HepG2 (cell line): ENCODE measurements at regions not wholly inside any gene's neighbourhood (a gene's known extent, or its start where the extent isn't known, plus 50 kb on each side); places are given as distances from the start of the nearest gene placed in this dataset.

ENCODE experiments used
- ATAC-seq: fragments of 200-7000 bp; cut with Tn5 transposase; 3 replicates; pipeline ENCODE4 v1.9.1; 2020; ENCODE audit warnings: mild to moderate bottlenecking, moderate library complexity
- BruUV-seq: library from RNA; stranded (reverse); fragments of 400-500 nt; replicated peaks from 2 replicates; lab custom pipeline; 2021; lab: Mats Ljungman, UMichigan
- CTCF ChIA-PET: fragments of 300-600 bp; formaldehyde crosslinking; extraction: SDS; loops from one replicate; lab custom pipeline; 2021; ENCODE audit warnings: low total read pairs, inconsistent platforms, low intra/inter-chr PET ratio; lab: Yijun Ruan, JAX
- POLR2A ChIA-PET: fragments of 350-600 bp; sonication (Branson Sonifier 250); formaldehyde crosslinking; loops from one replicate; lab custom pipeline; 2020; ENCODE audit warnings: antibody characterized with exemption, inconsistent platforms; lab: Yijun Ruan, JAX
- DNase-seq: peaks from one replicate; pipeline ENCODE4 v3.0.0-alpha.2; 2015; ENCODE audit warnings: low spot score
- FAIRE-seq: peaks from 3 replicates; lab custom pipeline; 2011; peaks lifted over from hg19 to GRCh38; lab: Jason Lieb, UNC
- H2AFZ ChIP-seq: one replicate; pipeline ENCODE4 v1.6.1; 2011; ENCODE audit warnings: low read length, inconsistent platforms
- H3K27ac ChIP-seq: fragments of 300-600 bp; 3 replicates; pipeline ENCODE4 v1.8.0; 2011; ENCODE audit warnings: mixed run types, mild to moderate bottlenecking, mixed read lengths, low read length, inconsistent platforms; ENCODE audit not compliant: insufficient read depth; ENCODE audit errors: extremely low read length
- H3K27me3 ChIP-seq, 2 experiments: fragments of 200-600 bp in 1 of 2; 2 replicates in 1 of 2; 3 replicates in 1 of 2; pipeline versions ENCODE4 v1.6.0 to v1.8.0; 2011; ENCODE audit warnings: low read length in 2 of 2, mild to moderate bottlenecking in 2 of 2, moderate library complexity in 2 of 2, inconsistent platforms in 1 of 2; ENCODE audit not compliant: insufficient read depth in 2 of 2, control insufficient read depth in 1 of 2
- H3K36me3 ChIP-seq, 2 experiments: fragments of 200-600 bp in 1 of 2; replicated peaks in 1 of 2; 2 replicates in 1 of 2; 3 replicates in 1 of 2; pipeline versions ENCODE4 v1.5.1 to v1.8.0; 2011; ENCODE audit warnings: low read length in 2 of 2, inconsistent platforms in 1 of 2; ENCODE audit not compliant: insufficient read depth in 2 of 2, control insufficient read depth in 1 of 2
- H3K4me1 ChIP-seq: 2 replicates; pipeline ENCODE4 v1.5.1; 2012; ENCODE audit warnings: low read length, inconsistent platforms; ENCODE audit not compliant: insufficient read depth
- H3K4me2 ChIP-seq: 2 replicates; pipeline ENCODE4 v1.6.0; 2011; ENCODE audit warnings: low read depth, low read length, inconsistent platforms
- H3K4me3 ChIP-seq, 3 experiments: fragments of 200-600 bp in 1 of 3; sonication (generic), shearing (Covaris generic) in 1 of 3; replicated peaks in 1 of 3; 2 replicates each; pipeline ENCODE4 v1.5.1; 2011 to 2016; ENCODE audit warnings: low read length in 3 of 3, inconsistent platforms in 2 of 3, low read depth in 2 of 3, mild to moderate bottlenecking in 2 of 3, control low read depth in 1 of 3, mixed read lengths in 1 of 3; ENCODE audit not compliant: insufficient read depth in 1 of 3
- H3K79me2 ChIP-seq: one replicate; pipeline ENCODE4 v1.6.1; 2011; ENCODE audit warnings: low read length, inconsistent platforms; ENCODE audit not compliant: insufficient read depth
- H3K9ac ChIP-seq: 2 replicates; pipeline ENCODE4 v1.6.0; 2011; ENCODE audit warnings: mild to moderate bottlenecking, low read depth, low read length, inconsistent platforms; ENCODE audit not compliant: insufficient read depth
- H3K9me3 ChIP-seq: 2 replicates; pipeline ENCODE4 v1.5.1; 2012; ENCODE audit warnings: mild to moderate bottlenecking, low read length
- H4K20me1 ChIP-seq: 2 replicates; pipeline ENCODE4 v1.6.0; 2011; ENCODE audit warnings: inconsistent platforms, mild to moderate bottlenecking, low read length, moderate library complexity; ENCODE audit not compliant: insufficient read depth
- ATAD3A ChIP-seq: sonication (generic); formaldehyde crosslinking; IDR thresholded peaks from 2 replicates; pipeline ENCODE4 v1.4.0; 2020; ENCODE audit warnings: missing genetic modification reagents
- ATF4 ChIP-seq, 2 experiments: fragments of 450-650 bp in 1 of 2; sonication (generic) in 1 of 2; formaldehyde crosslinking; IDR thresholded peaks; 2 replicates each; pipeline versions ENCODE4 v1.5.0 to v1.8.0; 2020 to 2022; ENCODE audit warnings: mild to moderate bottlenecking in 1 of 2, missing genetic modification reagents in 1 of 2
- ATM ChIP-seq: fragments of 450-650 bp; IDR thresholded peaks from 2 replicates; pipeline ENCODE4 v1.7.1; 2017; ENCODE audit warnings: mild to moderate bottlenecking, borderline replicate concordance
- BATF2 ChIP-seq: sonication (generic); formaldehyde crosslinking; IDR thresholded peaks from 2 replicates; pipeline ENCODE4 v1.8.0; 2022; ENCODE audit warnings: mild to moderate bottlenecking, missing genetic modification reagents, moderate library complexity
- HBP1 ChIP-seq: IDR thresholded peaks from 2 replicates; pipeline ENCODE4 v1.6.1; 2016; ENCODE audit warnings: low read depth, control low read depth
- JARID2 ChIP-seq: sonication (generic); formaldehyde crosslinking; IDR thresholded peaks from 2 replicates; pipeline ENCODE4 v1.8.1; 2023; ENCODE audit warnings: missing genetic modification reagents, inconsistent platforms; ENCODE audit not compliant: insufficient replicate concordance
- MLX ChIP-seq: IDR thresholded peaks from 2 replicates; pipeline ENCODE4 v1.6.1; 2016
- MTF1 ChIP-seq: sonication (generic); formaldehyde crosslinking; IDR thresholded peaks from 2 replicates; pipeline ENCODE4 v1.5.0; 2020; ENCODE audit warnings: missing genetic modification reagents
- NCOA1 ChIP-seq: sonication (generic); formaldehyde crosslinking; IDR thresholded peaks from 2 replicates; pipeline ENCODE4 v1.9.0; 2021; ENCODE audit warnings: missing genetic modification reagents
- POLR2A ChIP-seq, 2 experiments: IDR thresholded peaks; 2 replicates each; pipeline ENCODE4 v1.6.1; 2011; ENCODE audit warnings: low read depth in 2 of 2, low read length in 2 of 2, mild to moderate bottlenecking in 1 of 2, moderate library complexity in 1 of 2; ENCODE audit not compliant: insufficient read depth in 1 of 2
- POLR2G ChIP-seq: fragments of 200-400 bp; formaldehyde crosslinking; IDR thresholded peaks from 2 replicates; pipeline ENCODE4 v1.6.1; 2018; ENCODE audit warnings: mild to moderate bottlenecking, low read depth, low read length, moderate library complexity
- SATB2 ChIP-seq: sonication (generic); formaldehyde crosslinking; IDR thresholded peaks from 2 replicates; pipeline ENCODE4 v1.5.0; 2020; ENCODE audit warnings: missing genetic modification reagents
- SRSF4 ChIP-seq: fragments of 200-400 bp; formaldehyde crosslinking; IDR thresholded peaks from one replicate; pipeline ENCODE4 v1.6.1; 2018; ENCODE audit warnings: mild to moderate bottlenecking, low read depth, low read length, moderate library complexity; ENCODE audit not compliant: poor library complexity, severe bottlenecking
- TAF15 ChIP-seq: fragments of 200-400 bp; formaldehyde crosslinking; IDR thresholded peaks from one replicate; pipeline ENCODE4 v1.6.1; 2018; ENCODE audit warnings: mild to moderate bottlenecking, low read depth, low read length; ENCODE audit not compliant: poor library complexity, severe bottlenecking
- ZBTB1 ChIP-seq: sonication (generic); formaldehyde crosslinking; IDR thresholded peaks from 2 replicates; pipeline ENCODE4 v1.4.0; 2020; ENCODE audit warnings: missing genetic modification reagents, borderline replicate concordance
- ZNF512B ChIP-seq: sonication (generic); formaldehyde crosslinking; IDR thresholded peaks from 2 replicates; pipeline ENCODE4 v1.5.1; 2020; ENCODE audit warnings: missing genetic modification reagents, mild to moderate bottlenecking, borderline replicate concordance
- ZNF530 ChIP-seq: sonication (generic); formaldehyde crosslinking; IDR thresholded peaks from 2 replicates; pipeline ENCODE4 v1.5.0; 2020; ENCODE audit warnings: low read depth, mild to moderate bottlenecking, missing genetic modification reagents
- ZNF564 ChIP-seq: sonication (generic); formaldehyde crosslinking; IDR thresholded peaks from 2 replicates; pipeline ENCODE4 v1.8.1; 2023; ENCODE audit warnings: mild to moderate bottlenecking, missing genetic modification reagents
- ZNF746 ChIP-seq: sonication (generic); formaldehyde crosslinking; IDR thresholded peaks from 2 replicates; pipeline ENCODE4 v1.8.0; 2022; ENCODE audit warnings: mild to moderate bottlenecking, missing genetic modification reagents
- whole genome bisulfite sequencing: methylation state at CpG from one replicate; pipeline ENCODE4 v1.1.6; 2017; ENCODE audit warnings: low lambda C conversion rate; 5-methylcytosine and 5-hydroxymethylcytosine counted together
- in situ Hi-C: cut with HindIII; loops from 2 replicates; pipeline ENCODE4 v1.10.0; 2017; ENCODE audit warnings: low pct_unique_long_range_greater_than_20kb; ENCODE audit not compliant: extremely low pct_ligation_motif_present
- intact Hi-C: fragments of 100-400 bp; cut with micrococcal nuclease; formaldehyde crosslinking; loops from one replicate; pipeline ENCODE4 v1.10.0; 2022; ENCODE audit not compliant: unreplicated experiment

- TF ChIP-seq MLX, result no peak
- TF ChIP-seq BATF2, result no peak
Observed at GRCh38 chr13:103876571-103876970, 810.4 kb upstream of the SLC10A2 start (continued).

- CTCF ChIA-PET, result no interaction called here
- H3K79me2 ChIP-seq, result no peaks in the 10 kb centered on the region
- BruUV-seq, result no TSS peak
Observed at GRCh38 chr13:103873725-103874124, 807.5 kb upstream of the SLC10A2 start.

More at GRCh38 chr13:103873725-103874124, 807.5 kb upstream of the SLC10A2 start:
- TF ChIP-seq TAF15 (no peak), ATAD3A (CRISPR knock-in tag) (no peak), ZNF746 (CRISPR knock-in tag) (no peak), ATM (no peak), ATF4 (CRISPR knock-in tag; IDR thresholded peaks at IDR 0.05) (no peak), MTF1 (no peak), JARID2 (CRISPR knock-in tag) (no peak), SRSF4 (no peak), SATB2 (CRISPR knock-in tag) (no peak), POLR2G (no peak), ZNF564 (no peak), ZNF530 (CRISPR knock-in tag) (no peak), HBP1 (CRISPR knock-in tag) (no peak), ZNF512B (CRISPR knock-in tag) (no peak), ZBTB1 (CRISPR knock-in tag) (no peak), POLR2A (IDR thresholded peaks at IDR 0.05; ENCODE audit: insufficient read depth in 1 of 2, low read depth in 2 of 2, low read length in 2 of 2) (no peak), NCOA1 (CRISPR knock-in tag) (no peak)
- 2% methylated on average over 4 of the region's 4 CpGs for WGBS
- no peak overlapping the region for H3K9ac ChIP-seq
- no peak overlapping the region for H3K4me2 ChIP-seq
- FAIRE-seq (no peak), ATAC-seq (no peak), DNase-seq (no peak)
- peaks cover 35% of the 10 kb centered on the region for H3K9me3 ChIP-seq
- no peaks in the 10 kb centered on the region for H3K27me3 ChIP-seq
- no peak overlapping the region for H2AFZ ChIP-seq
- H3K4me1 ChIP-seq, result no peaks in the 10 kb centered on the region
- in situ Hi-C loops, result no loop called here
- no peak overlapping the region for H3K4me3 ChIP-seq
- intact Hi-C loops, result no loop called here
- no peaks in the 10 kb centered on the region for H4K20me1 ChIP-seq
- H3K36me3 ChIP-seq, result no peaks in the 10 kb centered on the region
- H3K27ac ChIP-seq, result no peak overlapping the region
- POLR2A ChIA-PET, result no interaction called here
